Lung (tissue), 11 donors: ENCODE measurements at regions not wholly inside any gene's neighbourhood (a gene's known extent, or its start where the extent isn't known, plus 50 kb on each side); places are given as distances from the start of the nearest gene placed in this dataset.

ENCODE experiments used
- ATAC-seq: fragments of 200-7000 bp; cut with Tn5 transposase; one replicate; pipeline ENCODE4 v1.9.1; 2020; ENCODE audit warnings: moderate number of reproducible peaks; ENCODE audit not compliant: insufficient read depth, low FRiP score
- DNase-seq, 3 donors: peaks; one replicate each; pipeline ENCODE4 v3.0.0-alpha.2; 2013 to 2017
- H3K27ac ChIP-seq, 2 donors: one replicate each; pipeline ENCODE4 v1.5.1; 2013; ENCODE audit warnings: mild to moderate bottlenecking in 2 of 2, moderate library complexity in 2 of 2, control low read depth in 1 of 2, inconsistent platforms in 1 of 2, low read depth in 1 of 2, low read length in 1 of 2
- H3K27me3 ChIP-seq, 3 donors: one replicate each; pipeline ENCODE4 v1.5.1; 2013; ENCODE audit warnings: low read length in 2 of 3; ENCODE audit not compliant: control insufficient read depth in 3 of 3, insufficient read depth in 3 of 3
- H3K36me3 ChIP-seq, 4 donors: one replicate each; pipeline ENCODE4 v1.5.1; 2013; ENCODE audit warnings: low read length in 4 of 4, mild to moderate bottlenecking in 1 of 4, moderate library complexity in 1 of 4; ENCODE audit not compliant: control insufficient read depth in 4 of 4, insufficient read depth in 4 of 4
- H3K4me1 ChIP-seq, 5 donors: one replicate each; pipeline ENCODE4 v1.5.1; 2013; ENCODE audit warnings: low read length in 5 of 5, mild to moderate bottlenecking in 2 of 5, moderate library complexity in 1 of 5; ENCODE audit not compliant: control insufficient read depth in 5 of 5, insufficient read depth in 5 of 5
- H3K4me3 ChIP-seq: one replicate; pipeline ENCODE4 v1.5.1; 2013; ENCODE audit warnings: mild to moderate bottlenecking, control low read depth, moderate library complexity
- H3K9ac ChIP-seq, 2 donors: one replicate each; pipeline ENCODE4 v1.5.1; 2013; ENCODE audit warnings: low read length in 2 of 2, control low read depth in 1 of 2; ENCODE audit not compliant: insufficient read depth in 1 of 2
- H3K9me3 ChIP-seq, 4 donors: one replicate each; pipeline ENCODE4 v1.5.1; 2013; ENCODE audit warnings: low read length in 3 of 4, mild to moderate bottlenecking in 1 of 4, moderate library complexity in 1 of 4; ENCODE audit not compliant: control insufficient read depth in 4 of 4, insufficient read depth in 3 of 4
- WGBS, 2 donors: extraction: QIAGEN DNeasy Blood & Tissue Kit; methylation state at CpG; one replicate each; pipeline ENCODE4 v1.1.7; 2013; 5-methylcytosine and 5-hydroxymethylcytosine counted together
- TF ChIP-seq, protein P1 (sequence below): IDR thresholded peaks from 2 replicates; pipeline ENCODE4 v1.5.1; 2012; ENCODE audit warnings: mild to moderate bottlenecking; ENCODE audit errors: control extremely low read depth, extremely low read depth
- donor health status: control.
- donor health status: control.
- donor health status: Bipolar disorder and iron deficiency.
- donor health status: healthy.
- donor health status: DM: yes; HTN: yes; CAD: no.

DNA sequence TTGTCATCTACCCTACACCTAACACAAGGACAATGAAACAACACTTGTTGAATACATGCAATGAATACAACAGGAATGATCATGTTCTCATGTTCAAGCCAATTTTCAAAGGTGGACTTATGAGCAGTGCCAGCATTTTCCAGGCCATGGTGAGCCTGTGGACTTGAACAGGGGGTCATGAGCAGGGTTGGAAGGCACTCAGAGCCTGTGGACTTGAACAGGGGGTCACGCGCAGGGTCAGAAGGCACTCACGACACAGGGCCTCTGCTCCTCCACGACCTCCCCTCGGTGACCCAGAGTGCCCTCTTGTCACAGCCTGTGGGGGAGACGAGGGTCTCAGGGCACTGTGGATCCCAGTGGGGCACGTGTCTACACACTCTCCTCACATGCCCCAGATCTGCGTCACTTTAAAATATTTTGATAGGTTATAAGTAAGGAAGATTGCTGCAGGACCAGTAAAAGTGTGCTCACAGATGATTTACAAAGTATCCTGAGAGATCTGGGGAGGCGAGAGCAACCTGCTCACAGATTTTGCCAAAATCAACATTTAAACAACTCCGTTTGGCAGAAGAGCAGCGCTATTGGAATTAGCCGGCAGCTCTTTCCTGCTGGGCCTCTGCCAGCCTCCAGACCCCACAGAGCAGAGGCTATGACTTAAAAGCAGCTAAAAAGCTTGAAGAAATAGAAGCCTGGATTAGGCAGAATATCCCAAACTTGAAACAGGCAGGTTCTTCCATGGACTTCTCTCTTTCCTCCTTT, 121.9 kb downstream of the TMEM18 start:
- TF ChIP-seq, protein P1, sequence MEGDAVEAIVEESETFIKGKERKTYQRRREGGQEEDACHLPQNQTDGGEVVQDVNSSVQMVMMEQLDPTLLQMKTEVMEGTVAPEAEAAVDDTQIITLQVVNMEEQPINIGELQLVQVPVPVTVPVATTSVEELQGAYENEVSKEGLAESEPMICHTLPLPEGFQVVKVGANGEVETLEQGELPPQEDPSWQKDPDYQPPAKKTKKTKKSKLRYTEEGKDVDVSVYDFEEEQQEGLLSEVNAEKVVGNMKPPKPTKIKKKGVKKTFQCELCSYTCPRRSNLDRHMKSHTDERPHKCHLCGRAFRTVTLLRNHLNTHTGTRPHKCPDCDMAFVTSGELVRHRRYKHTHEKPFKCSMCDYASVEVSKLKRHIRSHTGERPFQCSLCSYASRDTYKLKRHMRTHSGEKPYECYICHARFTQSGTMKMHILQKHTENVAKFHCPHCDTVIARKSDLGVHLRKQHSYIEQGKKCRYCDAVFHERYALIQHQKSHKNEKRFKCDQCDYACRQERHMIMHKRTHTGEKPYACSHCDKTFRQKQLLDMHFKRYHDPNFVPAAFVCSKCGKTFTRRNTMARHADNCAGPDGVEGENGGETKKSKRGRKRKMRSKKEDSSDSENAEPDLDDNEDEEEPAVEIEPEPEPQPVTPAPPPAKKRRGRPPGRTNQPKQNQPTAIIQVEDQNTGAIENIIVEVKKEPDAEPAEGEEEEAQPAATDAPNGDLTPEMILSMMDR: no peak
- peaks cover 0 to 2% (median 0%) of the 10 kb centered on the region in 4 donors for H3K9me3 ChIP-seq
- H3K9ac ChIP-seq: no peak overlapping the region
- no peaks in the 10 kb centered on the region for H3K36me3 ChIP-seq
- 61 to 77% methylated on average over 12 of the region's 12 CpGs for WGBS, 2 donors
- ATAC-seq (no peak), DNase-seq (peak; percentile 67 to 84 (median 75))
- no peaks in the 10 kb centered on the region for H3K27me3 ChIP-seq
- H3K27ac ChIP-seq: no peak overlapping the region
- H3K4me1 ChIP-seq: peaks cover 0 to 17% (median 0%) of the 10 kb centered on the region in 5 donors
- no peak overlapping the region for H3K4me3 ChIP-seq

DNA sequence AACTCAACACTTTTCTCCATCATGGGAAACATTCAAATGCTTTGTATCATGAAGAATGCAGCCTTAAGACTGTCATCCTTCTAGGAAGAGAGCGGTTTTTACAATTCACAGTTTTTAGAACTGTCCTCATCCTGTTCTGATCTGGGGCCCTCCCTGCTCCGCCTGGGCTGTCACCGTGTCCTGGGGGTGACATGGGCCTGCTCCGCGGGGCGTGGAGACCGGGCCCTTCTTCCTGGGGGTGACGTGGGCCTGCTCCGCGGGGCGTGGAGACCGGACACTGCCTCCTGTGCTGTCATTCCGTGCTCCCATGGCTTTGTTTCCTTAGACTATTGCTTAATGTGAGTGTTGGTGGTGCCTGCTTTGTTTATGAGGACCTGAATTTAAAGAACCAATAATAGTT, 122.8 kb downstream of the TMEM18 start:
- DNase-seq: no peak
- H3K27me3 ChIP-seq: no peaks in the 10 kb centered on the region
- no peak overlapping the region for H3K4me3 ChIP-seq
- TF ChIP-seq, protein P1: no peak
- WGBS, 2 donors: 85 to 87% methylated on average over 13 of the region's 13 CpGs
- H3K27ac ChIP-seq: no peak overlapping the region
- H3K4me1 ChIP-seq: peaks cover 0 to 17% (median 0%) of the 10 kb centered on the region in 5 donors
- no peak overlapping the region for H3K9ac ChIP-seq
- H3K9me3 ChIP-seq: no peaks in the 10 kb centered on the region
- H3K36me3 ChIP-seq: no peaks in the 10 kb centered on the region
- ATAC-seq: no peak

DNA sequence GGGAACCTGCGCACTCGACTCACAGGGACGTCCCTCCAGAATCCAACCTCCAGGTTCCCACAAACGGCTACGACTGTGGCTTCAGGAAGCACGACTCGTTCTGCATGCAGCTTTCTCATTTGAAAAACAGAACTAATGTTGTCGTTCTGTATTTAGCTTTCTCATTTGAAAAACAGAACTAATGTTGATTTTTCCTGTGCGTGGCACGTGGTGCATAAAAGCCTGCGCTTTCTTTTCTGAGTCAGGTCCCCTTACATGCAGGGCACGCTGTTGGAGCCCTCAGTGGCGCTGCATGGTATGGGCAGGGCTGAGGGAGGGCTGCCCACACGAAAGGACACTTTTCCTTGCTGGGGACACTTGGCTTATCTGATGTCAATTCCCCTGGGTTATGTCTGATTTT, 124.3 kb downstream of the TMEM18 start:
- TF ChIP-seq, protein P1: no peak
- no peaks in the 10 kb centered on the region for H3K27me3 ChIP-seq

More for the DNA sequence above, 124.3 kb downstream of the TMEM18 start:
- H3K36me3 ChIP-seq: no peaks in the 10 kb centered on the region
- no peak overlapping the region for H3K9ac ChIP-seq
- no peak for ATAC-seq
- WGBS, 2 donors: 29 to 60% methylated on average over 14 of the region's 14 CpGs
- H3K27ac ChIP-seq: no peak overlapping the region
- no peaks in the 10 kb centered on the region for H3K9me3 ChIP-seq
- peaks cover 0 to 17% (median 0%) of the 10 kb centered on the region in 5 donors for H3K4me1 ChIP-seq
- no peak for DNase-seq
- H3K4me3 ChIP-seq: no peak overlapping the region
